ENCODE measurements at regions not wholly inside any gene's neighbourhood (a gene's known extent, or its start where the extent isn't known, plus 50 kb on each side); places are given as distances from the start of the nearest gene placed in this dataset.

DNA sequence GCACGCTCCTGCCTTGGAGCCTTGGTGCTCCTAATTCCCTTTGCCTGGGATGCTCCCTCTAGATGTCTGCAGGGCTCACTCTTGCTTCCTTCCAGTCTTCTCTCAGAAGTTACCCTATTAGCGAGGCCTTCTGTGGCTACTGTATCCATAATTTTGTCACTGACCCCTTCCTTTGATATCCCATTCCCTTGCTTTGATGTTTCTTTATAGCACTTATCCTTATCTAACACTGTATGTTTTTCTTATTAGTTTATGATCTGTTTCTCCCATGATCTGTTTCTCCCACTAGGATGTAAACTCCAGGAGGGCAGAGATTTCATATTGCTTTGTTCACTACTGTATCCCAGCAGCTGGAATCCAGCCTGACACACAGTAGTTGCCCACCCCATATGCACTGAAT lies 263.4 kb downstream of the FOXD2 start:
- in situ Hi-C loops (cut with HindIII; ENCODE audit: low pct_unique_long_range_greater_than_20kb, low sequenced_read_pairs), result no loop called here

DNA sequence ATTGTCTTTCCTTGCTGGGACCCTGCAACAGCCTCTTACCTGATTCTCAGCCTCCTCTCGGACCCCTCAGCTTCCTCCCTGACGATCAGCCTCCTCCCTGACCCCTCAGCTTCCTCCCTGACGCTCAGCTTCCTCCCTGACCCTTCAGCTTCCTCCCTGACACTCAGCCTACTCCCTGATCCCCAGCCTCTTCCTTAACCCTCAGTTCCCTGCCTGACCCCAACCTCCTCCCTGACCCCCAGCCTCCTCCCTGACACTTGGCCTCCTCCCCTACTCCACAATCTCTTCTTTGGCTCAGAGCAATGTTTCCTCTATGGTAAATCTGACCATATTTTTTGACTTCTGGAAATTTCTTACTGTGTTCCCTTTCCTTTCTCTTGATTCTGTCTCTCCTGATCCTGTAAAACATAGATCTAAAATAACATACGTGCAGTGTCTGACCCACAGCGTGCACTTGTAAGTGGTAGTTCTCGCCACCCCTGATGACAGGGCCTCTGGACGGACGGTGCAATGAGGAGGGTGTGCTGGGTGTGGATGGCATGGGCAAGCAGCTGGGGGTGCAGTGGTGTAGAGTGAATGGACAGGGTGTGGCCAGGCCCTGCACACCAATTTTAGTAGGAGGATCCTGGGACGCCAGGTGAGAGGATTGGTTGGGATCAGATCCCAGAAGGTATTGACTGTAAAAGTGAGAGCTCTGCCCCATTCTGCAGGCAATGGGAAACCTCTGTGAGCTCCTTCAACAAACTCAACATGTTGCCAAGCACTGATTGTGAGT lies 264.1 kb downstream of the FOXD2 start:
- DNase-seq (ENCODE audit: low read depth in 1 of 2, low spot score in 1 of 2), result no peak
- no peak for TF ChIP-seq JUND (IDR thresholded peaks at IDR 0.05; ENCODE audit: low read depth)
- in situ Hi-C loops (cut with HindIII; ENCODE audit: low pct_unique_long_range_greater_than_20kb, low sequenced_read_pairs), result no loop called here

More for the DNA sequence above, 263.4 kb downstream of the FOXD2 start:
- TF ChIP-seq JUND (IDR thresholded peaks at IDR 0.05; ENCODE audit: low read depth), result no peak
- no peak for DNase-seq (ENCODE audit: low read depth in 1 of 2, low spot score in 1 of 2)

DNA sequence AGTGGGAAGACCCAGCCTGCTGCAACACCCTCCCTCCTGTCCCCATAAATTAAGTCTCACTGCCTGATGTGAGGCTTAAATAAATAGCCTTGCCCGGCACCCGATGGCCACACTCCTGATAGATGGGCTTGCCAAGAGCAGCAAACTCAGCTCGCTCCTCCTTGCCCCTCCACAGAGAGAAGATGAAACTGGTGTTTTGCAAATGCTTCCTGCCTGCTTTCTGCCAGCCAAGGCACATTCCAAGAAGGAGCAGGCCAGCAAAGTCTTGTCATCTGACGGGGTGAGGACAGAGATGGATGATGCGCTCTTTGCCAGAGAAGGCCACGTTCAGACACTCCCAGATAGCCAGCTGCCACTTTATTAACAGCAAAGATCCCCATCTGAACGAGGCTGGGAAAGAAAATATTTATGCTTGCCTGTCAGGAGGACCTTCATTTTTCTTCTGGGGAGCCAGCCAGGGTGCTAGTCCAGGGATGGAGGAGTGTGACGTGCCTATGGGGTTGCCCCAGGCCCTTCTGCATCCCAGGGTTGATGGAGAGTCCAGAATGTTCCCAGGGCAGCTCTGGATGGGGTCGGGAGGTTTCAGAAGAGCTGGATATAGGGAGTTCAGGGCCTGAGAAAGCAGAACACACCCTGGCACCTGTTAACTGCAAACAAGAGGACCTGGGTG lies 265.4 kb downstream of the FOXD2 start:
- TF ChIP-seq JUND (IDR thresholded peaks at IDR 0.05; ENCODE audit: low read depth), result no peak
- DNase-seq (ENCODE audit: low read depth in 1 of 2, low spot score in 1 of 2), result no peak
- in situ Hi-C loops (cut with HindIII; ENCODE audit: low pct_unique_long_range_greater_than_20kb, low sequenced_read_pairs), result no loop called here

DNA sequence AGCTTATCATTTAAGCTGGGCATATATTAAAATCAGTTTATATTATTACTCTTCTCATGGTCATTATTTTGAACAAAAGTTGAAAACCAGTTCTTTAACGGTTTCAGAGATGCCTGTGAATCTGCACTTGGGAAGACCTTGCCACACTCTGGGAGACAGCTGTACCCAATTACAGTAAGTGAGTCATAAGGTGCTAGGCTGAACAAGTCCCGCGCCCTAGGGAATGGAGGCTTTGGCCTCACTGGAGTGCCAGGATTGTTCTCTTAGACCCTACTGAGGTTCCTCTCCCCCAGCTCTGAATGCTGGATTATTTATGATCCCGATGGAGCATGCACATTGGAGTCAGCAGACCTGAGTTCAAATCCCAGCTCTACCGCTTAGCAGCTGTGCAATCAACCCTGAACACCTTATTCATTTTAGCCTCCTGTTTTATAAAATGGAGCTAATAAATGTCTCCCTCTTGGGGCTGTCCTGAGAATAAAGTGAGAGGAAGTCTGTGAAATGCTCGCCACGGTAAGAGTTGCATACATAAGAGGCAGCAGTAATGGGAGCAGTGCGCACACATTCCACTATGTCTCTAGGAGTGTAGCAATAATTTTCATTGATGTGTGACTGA lies 266.2 kb downstream of the FOXD2 start:
- in situ Hi-C loops (cut with HindIII; ENCODE audit: low pct_unique_long_range_greater_than_20kb, low sequenced_read_pairs), result no loop called here
- DNase-seq (ENCODE audit: low read depth in 1 of 2, low spot score in 1 of 2), result peak in 1 of 2 experiments; percentile 46
- TF ChIP-seq JUND (IDR thresholded peaks at IDR 0.05; ENCODE audit: low read depth), result no peak

DNA sequence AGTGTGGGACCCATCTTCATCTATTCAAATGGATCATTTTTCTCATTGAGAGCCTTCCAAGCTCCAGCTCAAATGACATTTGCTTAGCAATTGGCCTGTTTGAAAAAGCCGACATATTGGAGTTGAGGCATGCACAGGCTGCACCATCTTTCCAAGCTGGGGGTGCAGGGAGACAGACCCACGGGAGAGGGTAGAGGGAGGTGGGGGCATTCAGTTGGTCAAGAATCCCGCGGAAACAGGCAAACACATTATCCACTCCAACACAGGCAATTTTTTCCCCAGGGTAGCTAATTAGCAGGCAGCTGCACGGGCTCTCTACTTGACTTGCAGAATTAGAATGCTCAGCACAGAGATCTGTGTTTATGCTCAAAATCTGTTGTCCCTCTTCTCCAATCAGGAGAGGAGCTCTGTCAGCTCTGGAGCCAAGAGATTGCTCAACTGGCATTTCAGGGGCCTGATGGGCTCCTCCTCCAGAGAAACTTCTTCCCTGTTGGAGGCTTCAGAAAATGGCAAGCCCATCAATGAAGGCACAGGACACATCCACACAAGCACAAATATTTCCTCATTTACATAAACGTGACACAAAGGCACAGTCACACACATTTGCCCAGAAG lies 267.8 kb downstream of the FOXD2 start:
- DNase-seq (ENCODE audit: low read depth in 1 of 2, low spot score in 1 of 2), result no peak
- TF ChIP-seq JUND (IDR thresholded peaks at IDR 0.05; ENCODE audit: low read depth), result no peak
- in situ Hi-C loops (cut with HindIII; ENCODE audit: low pct_unique_long_range_greater_than_20kb, low sequenced_read_pairs), result no loop called here

DNA sequence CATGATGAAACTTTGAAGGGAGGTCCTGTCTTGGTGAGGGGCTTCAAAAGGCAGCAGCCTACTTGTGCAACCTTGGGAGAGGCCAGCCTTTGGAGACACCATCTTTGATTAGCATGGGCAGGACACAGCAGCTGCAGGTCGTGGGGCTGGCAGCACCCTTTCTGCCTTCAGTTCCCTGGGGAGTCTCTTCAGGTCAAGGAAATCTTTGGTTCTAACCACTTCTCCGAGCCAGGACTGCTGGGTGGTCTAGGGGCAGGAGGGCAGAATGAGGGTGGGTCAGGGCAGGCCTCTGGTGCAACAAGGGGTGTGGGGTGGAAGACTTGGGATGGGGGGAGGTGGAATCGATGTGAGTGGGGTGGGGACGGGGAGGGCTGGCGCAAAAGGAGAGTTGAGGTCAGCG lies 269.7 kb downstream of the FOXD2 start:
- no peak for DNase-seq (ENCODE audit: low read depth in 1 of 2, low spot score in 1 of 2)
- no peak for TF ChIP-seq JUND (IDR thresholded peaks at IDR 0.05; ENCODE audit: low read depth)
- in situ Hi-C loops (cut with HindIII; ENCODE audit: low pct_unique_long_range_greater_than_20kb, low sequenced_read_pairs), result no loop called here

DNA sequence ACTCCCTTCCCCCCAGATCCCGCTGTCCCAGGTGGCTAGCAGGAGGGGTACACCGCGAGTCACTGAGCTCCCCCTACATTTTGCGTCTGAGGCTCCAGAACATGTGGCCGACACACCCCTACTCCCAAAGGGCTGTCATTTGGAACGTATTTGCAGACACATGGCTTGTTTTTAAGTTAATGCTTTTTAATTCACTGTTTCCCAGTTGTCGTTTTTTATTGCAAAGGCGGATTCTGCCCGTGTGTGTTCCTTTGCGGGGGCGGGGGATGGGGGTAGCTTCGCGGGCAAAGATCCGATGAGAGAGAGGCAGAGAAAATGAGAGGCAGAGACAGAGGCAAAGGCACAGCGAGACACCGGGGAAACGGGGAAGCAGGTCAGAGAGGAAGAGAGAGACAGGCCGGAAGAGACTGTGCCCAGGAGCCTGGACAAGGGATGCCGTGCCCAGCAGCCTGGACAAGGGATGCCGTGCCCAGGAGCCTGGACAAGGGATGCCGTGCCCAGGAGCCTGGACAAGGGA lies 270.2 kb downstream of the FOXD2 start:
- TF ChIP-seq JUND (IDR thresholded peaks at IDR 0.05; ENCODE audit: low read depth), result no peak
- in situ Hi-C loops (cut with HindIII; ENCODE audit: low pct_unique_long_range_greater_than_20kb, low sequenced_read_pairs), result no loop called here
- no peak for DNase-seq (ENCODE audit: low read depth in 1 of 2, low spot score in 1 of 2)

DNA sequence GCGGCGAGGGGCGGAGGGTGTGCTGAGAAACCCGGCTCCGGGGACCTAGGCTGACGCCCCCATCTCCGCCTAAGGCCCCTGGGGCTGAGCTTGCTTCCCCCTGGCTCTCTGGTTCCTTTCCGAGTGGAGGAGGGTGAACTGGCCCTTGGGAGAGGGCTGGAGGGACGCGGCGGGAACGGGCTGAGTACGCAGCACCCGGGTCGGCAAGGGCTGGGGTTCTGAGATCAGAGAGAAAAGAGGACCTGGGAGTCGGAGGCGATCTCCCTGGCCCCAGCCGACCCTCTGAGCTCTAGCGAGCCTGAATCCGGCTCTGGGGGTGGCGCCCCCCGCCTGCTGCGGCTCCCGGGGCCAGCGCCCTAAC lies 270.8 kb downstream of the FOXD2 start:
- in situ Hi-C loops (cut with HindIII; ENCODE audit: low pct_unique_long_range_greater_than_20kb, low sequenced_read_pairs), result no loop called here
- no peak for DNase-seq (ENCODE audit: low read depth in 1 of 2, low spot score in 1 of 2)
- TF ChIP-seq JUND (IDR thresholded peaks at IDR 0.05; ENCODE audit: low read depth), result no peak

DNA sequence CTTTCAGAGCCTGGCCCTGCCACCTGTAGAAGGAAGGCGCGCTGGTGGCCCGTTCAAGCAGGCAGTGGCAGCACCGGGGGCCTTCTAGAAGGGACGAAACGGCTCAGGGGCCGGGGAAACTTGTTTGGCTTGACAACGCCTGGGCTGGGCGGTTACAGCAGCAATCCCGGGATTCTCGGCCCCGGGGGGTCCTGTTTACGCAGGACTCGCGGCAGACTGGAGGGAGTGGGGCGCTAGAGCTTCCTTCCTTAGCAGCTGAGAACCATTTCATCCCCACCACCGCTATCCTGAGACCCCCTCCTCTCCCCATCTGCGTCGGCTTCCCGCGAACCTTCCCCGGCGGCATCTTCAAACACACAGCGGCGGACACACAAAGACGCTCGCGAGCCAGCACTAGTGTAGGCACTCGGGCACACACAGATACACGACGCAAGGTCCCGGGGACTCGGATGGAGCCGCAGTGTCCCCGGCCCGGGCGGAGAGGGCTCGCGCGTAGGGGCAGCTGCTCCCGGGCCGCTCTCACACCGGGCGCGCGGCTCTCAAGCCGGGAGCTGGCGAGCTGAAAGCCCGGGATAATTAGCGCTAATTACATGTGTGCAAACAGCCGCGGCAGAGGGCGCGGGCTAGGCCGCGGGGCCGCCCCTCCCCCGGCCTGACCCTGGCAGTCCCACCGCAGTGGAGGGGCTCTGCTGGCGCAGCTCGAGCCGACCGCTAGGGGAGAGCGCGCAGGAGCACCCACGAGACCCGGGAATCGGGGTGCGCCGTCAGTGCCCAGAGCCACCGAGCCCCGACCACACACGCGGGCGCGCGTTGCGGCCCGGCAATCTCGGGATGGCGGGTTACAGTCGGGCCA lies 271.4 kb downstream of the FOXD2 start:
- no peak for TF ChIP-seq JUND (IDR thresholded peaks at IDR 0.05; ENCODE audit: low read depth)
- peak in 1 of 2 experiments; percentile 55 for DNase-seq (ENCODE audit: low read depth in 1 of 2, low spot score in 1 of 2)
- in situ Hi-C loops (cut with HindIII; ENCODE audit: low pct_unique_long_range_greater_than_20kb, low sequenced_read_pairs), result no loop called here

DNA sequence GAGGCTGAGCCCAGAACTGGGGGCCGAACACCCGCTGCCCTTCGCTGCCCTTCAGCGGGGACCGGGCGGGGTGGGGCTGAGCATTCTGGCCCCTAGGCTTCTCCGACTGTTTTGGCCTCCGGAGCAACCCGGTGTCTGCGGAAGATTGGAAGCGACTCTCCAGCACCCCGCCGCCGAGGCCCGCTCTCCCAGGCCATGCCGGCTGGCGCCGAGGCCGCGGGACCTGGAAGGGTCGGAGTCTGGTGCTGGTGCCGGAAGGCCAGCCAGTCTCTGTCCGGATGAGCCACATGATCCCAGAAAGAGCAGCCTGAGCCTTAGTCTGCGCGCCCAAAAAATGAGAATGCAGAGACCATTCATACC lies 272.0 kb downstream of the FOXD2 start:
- no peak for DNase-seq (ENCODE audit: low read depth in 1 of 2, low spot score in 1 of 2)
- in situ Hi-C loops (cut with HindIII; ENCODE audit: low pct_unique_long_range_greater_than_20kb, low sequenced_read_pairs), result no loop called here
- TF ChIP-seq JUND (IDR thresholded peaks at IDR 0.05; ENCODE audit: low read depth), result no peak

DNA sequence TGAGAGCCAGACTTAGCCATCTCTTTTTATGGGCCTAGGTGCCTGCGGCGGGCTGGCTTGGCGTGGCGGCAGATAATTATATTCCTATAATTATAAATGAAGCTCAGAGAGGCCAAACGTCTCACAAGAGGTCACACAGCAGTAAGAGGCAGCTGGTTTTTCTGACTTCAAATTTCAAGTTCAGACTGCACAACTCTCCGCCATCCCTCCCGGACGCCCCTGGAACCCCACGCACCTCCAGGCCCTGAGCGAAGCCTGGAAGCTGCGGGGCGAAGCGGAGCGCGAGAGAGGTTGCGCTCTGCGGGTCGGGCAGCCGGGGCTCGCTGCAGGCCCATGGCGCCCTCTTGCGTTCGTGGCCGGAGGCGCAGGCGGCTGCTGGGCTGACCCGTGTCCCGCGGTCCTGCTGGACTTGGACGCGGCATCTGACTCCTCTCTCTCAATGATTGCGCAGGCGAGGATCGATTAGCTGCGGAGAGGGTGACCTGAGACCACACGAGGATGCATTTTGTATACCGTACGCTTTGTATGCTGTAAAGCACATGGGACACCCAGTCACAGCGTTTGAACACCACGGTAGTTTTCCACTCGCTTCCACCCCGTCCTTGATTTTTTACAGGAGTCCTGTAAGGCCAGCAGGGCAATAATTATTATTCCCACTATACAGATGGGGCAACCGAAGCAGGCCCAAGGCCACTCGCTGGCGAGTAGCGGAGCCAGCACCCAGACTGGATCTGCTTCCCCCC lies 272.7 kb downstream of the FOXD2 start:
- TF ChIP-seq JUND (IDR thresholded peaks at IDR 0.05; ENCODE audit: low read depth), result no peak
- in situ Hi-C loops (cut with HindIII; ENCODE audit: low pct_unique_long_range_greater_than_20kb, low sequenced_read_pairs), result no loop called here
- peak; percentile 49 to 90 for DNase-seq (ENCODE audit: low read depth in 1 of 2, low spot score in 1 of 2)
